BJ (cell line): ENCODE measurements at regions not wholly inside any gene's neighbourhood (a gene's known extent, or its start where the extent isn't known, plus 50 kb on each side); places are given as distances from the start of the nearest gene placed in this dataset.

Experiments
- CTCF ChIA-PET: fragments of 350-600 bp; formaldehyde crosslinking; extraction: SDS; loops from one replicate; lab custom pipeline; 2021; ENCODE audit warnings: antibody characterized with exemption, inconsistent platforms; lab: Yijun Ruan, JAX
- POLR2A ChIA-PET: fragments of 300-600 bp; sonication (Branson Sonifier 250); formaldehyde crosslinking; extraction: SDS; loops from one replicate; lab custom pipeline; 2021; ENCODE audit warnings: antibody characterized with exemption; lab: Charles Lee
- DNase-seq: peaks from one replicate; pipeline ENCODE4 v3.0.0-alpha.2; 2011; ENCODE audit warnings: low read depth
- H3K27me3 ChIP-seq: 2 replicates; pipeline ENCODE4 v1.6.0; 2011; ENCODE audit warnings: low read length; ENCODE audit not compliant: control insufficient read depth, insufficient read depth
- H3K36me3 ChIP-seq: 2 replicates; pipeline ENCODE4 v1.5.1; 2011; ENCODE audit warnings: low read length; ENCODE audit not compliant: control insufficient read depth, insufficient read depth
- H3K4me3 ChIP-seq: 2 replicates; pipeline ENCODE4 v1.5.1; 2011; ENCODE audit warnings: low read depth, mild to moderate bottlenecking, control low read depth, low read length
- CTCF ChIP-seq: IDR thresholded peaks from 2 replicates; pipeline ENCODE4 v1.5.1; 2011; ENCODE audit warnings: low read depth, mild to moderate bottlenecking, control low read depth, inconsistent platforms, low read length, moderate library complexity; ENCODE audit not compliant: insufficient read depth

DNA sequence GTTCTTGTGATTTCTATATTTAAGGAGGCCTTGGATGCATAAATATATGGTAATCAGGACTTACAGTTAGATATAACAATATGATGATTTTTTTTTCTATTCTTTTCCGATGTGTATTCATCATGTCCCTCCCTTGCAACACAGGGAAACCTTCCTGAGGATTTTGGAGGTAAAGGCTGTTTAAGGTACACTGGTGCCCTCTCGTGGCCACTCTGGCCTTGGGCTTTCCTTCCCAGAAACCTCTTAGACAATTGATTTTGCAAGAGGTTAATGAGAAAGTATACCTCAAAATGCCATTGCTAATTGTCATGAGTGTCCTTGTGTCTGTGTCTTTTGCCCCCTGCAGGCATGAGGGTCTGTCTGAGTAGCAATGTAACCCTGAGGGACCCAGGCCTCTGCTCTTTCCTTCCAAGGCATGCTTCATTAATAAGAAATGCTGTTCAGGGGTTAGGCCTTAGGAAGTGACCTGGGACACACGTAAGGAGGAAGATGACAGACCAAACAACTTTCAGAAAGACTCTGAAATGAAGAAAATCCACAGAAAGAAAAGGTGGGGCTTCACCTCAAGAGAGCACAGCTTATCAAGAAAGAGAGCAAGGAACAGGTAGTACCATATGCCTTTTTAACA, 70.3 kb upstream of the PPP2R3A start:
- no peak for DNase-seq
- no peaks in the 10 kb centered on the region for H3K36me3 ChIP-seq
- ChIA-PET CTCF (interaction anchor here (0.7 to 2.4 kb wide), 9 partner anchors 9 to 1295 kb away, joined by 3 to 15 read pairs (median 7); partner anchors contain the start of gene EPHB1), POLR2A (no interaction called here)
- H3K27me3 ChIP-seq: no peaks in the 10 kb centered on the region
- TF ChIP-seq CTCF: peak; percentile 89
- H3K4me3 ChIP-seq: no peak overlapping the region

DNA sequence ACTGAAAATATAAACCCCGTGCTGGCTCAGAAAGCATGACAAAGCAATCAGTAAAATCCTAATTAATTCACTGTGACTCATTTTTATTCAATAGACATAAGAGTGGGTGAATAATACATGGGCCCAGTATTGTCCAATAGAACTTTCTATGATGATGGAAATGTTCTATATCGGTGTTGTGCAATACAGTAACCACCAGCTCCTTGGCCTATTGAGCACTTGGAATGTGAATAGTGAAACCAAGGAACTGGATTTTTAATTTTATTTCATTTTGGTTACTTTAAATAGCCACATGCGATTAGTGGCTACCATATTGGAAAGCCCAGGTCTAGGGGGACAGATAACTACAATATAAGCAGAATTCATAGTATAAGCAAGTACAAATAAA, 69.8 kb upstream of the PPP2R3A start:
- POLR2A ChIA-PET: no interaction called here
- H3K27me3 ChIP-seq: no peaks in the 10 kb centered on the region
- no peak for DNase-seq
- H3K4me3 ChIP-seq: no peak overlapping the region
- TF ChIP-seq CTCF: no peak
- no peaks in the 10 kb centered on the region for H3K36me3 ChIP-seq
- CTCF ChIA-PET: interaction anchor here (0.7 to 2.4 kb wide), 7 partner anchors 9 to 1295 kb away, joined by 3 to 10 read pairs (median 5); partner anchors contain the start of gene EPHB1

DNA sequence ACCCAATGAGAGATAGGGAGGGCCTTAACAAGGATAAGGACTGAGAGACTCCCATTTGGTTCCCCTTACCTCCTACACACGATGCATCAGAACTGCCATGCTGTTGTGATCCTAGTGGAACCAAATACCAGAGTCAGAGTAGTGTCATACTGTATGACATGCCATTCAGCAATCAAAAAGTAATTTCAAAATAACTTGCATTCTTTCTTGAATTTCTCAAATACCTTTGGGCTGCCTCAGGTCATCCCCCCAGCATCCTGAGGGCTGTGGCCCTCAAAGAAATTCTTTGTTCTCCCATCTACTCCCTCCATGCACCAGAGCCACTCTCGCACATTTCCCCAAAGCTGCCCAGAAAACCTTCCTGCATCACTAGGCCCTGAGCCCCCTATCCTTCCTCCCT, 68.9 kb upstream of the PPP2R3A start:
- Histone ChIP-seq H3K4me3 (no peak overlapping the region), H3K36me3 (no peaks in the 10 kb centered on the region), H3K27me3 (no peaks in the 10 kb centered on the region)
- CTCF ChIA-PET: interaction anchor here (1.0 to 2.2 kb wide), 3 partner anchors 11 to 1101 kb away, joined by 3 to 9 read pairs (median 3); partner anchors contain the start of gene EPHB1
- POLR2A ChIA-PET: no interaction called here
- TF ChIP-seq CTCF: no peak
- DNase-seq: no peak

DNA sequence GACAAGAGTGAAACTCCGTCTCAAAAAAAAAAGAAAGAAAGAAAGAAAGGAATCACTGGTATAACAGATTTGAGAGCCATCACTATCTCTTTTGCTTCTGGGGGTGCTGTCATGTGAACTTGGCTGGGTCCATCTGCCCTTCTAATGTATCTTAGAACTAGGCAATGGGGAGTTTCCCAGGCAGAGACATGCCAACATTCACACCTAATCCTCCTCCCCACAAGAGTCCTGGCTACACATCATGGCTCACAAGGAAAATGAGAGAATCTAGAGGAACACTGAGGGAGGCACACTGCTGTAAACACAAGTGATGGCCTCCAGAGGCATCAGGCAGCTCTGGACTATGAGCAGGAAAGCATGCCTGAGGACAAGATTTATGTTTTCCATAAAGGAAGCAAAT, 67.8 kb upstream of the PPP2R3A start:
- H3K36me3 ChIP-seq: no peaks in the 10 kb centered on the region
- POLR2A ChIA-PET: no interaction called here
- CTCF ChIA-PET: interaction anchor here (0.8 to 2.2 kb wide), 4 partner anchors 7 to 1103 kb away, joined by 3 to 9 read pairs (median 3); partner anchors contain the start of gene EPHB1
- no peaks in the 10 kb centered on the region for H3K27me3 ChIP-seq
- no peak for TF ChIP-seq CTCF
- H3K4me3 ChIP-seq: no peak overlapping the region
- DNase-seq: no peak

DNA sequence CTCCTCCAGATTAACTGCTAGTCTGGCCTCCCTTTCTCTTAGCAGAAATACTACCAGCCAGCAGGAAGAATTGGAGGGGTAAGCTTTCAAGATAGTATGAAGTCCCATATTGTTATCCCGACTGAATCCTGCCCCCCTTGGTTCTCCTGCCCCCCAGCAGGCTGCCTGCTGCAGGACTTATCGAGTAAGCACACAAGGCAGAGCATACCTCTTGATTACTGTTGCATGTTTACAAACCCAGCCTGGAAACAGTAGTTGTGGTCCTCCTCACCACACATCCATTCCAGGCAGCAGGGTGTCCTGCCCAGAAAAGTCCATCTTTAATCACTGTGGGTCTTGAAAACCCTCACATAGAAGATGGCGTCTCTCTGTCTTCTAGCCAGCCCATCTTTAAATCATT, 66.8 kb upstream of the PPP2R3A start:
- no peak for DNase-seq
- no peak for TF ChIP-seq CTCF
- Histone ChIP-seq H3K36me3 (no peaks in the 10 kb centered on the region), H3K27me3 (no peaks in the 10 kb centered on the region), H3K4me3 (no peak overlapping the region)
- ChIA-PET POLR2A (no interaction called here), CTCF (interaction anchor here (2.2 kb wide), 1 partner anchor 20 kb away, joined by 9 read pairs; no protein-coding TSS in a partner anchor)
